PC-3 (cell line): ENCODE measurements at regions not wholly inside any gene's neighbourhood (a gene's known extent, or its start where the extent isn't known, plus 50 kb on each side); places are given as distances from the start of the nearest gene placed in this dataset.
A peak's percentile ranks its signal among the peaks of the same experiment; 100 is the strongest.
"Not testable (repeated sequence)": the region's sequence is repeated elsewhere in the genome, so short reads cannot be mapped to it uniquely, and the experiment has no call there.

Experiments
- ATAC-seq: fragments of 200-7000 bp; cut with Tn5 transposase; 2 replicates; pipeline ENCODE4 v1.9.1; 2020; ENCODE audit warnings: mild to moderate bottlenecking, moderate library complexity
- BruUV-seq: library from RNA; stranded (reverse); fragments of 400-500 nt; replicated peaks from 2 replicates; lab custom pipeline; 2021; lab: Mats Ljungman, UMichigan
- CTCF ChIA-PET: fragments of 300-600 bp; sonication (Branson Sonifier 250); formaldehyde crosslinking; loops from one replicate; lab custom pipeline; 2022; ENCODE audit warnings: antibody characterized with exemption; lab: Charles Lee
- POLR2A ChIA-PET: fragments of 300-600 bp; sonication (Branson Sonifier 250); formaldehyde crosslinking; loops from one replicate; lab custom pipeline; 2022; ENCODE audit warnings: antibody characterized with exemption; ENCODE audit not compliant: unreplicated experiment; lab: Charles Lee
- DNase-seq: peaks from one replicate; pipeline ENCODE4 v3.0.0-alpha.2; 2015
- H2AFZ ChIP-seq: fragments of 300-600 bp; sonication (generic); 2 replicates; pipeline ENCODE4 v1.6.0; 2016; ENCODE audit warnings: antibody characterized with exemption, low read length
- H3F3A ChIP-seq: fragments of 300-600 bp; sonication (generic); one replicate; pipeline ENCODE4 v1.6.0; 2017; ENCODE audit warnings: antibody characterized with exemption, low read length, control low read depth, mild to moderate bottlenecking; ENCODE audit not compliant: unreplicated experiment
- H3K27ac ChIP-seq: fragments of 300-600 bp; sonication (generic); 2 replicates; pipeline ENCODE4 v1.5.1; 2016; ENCODE audit warnings: mild to moderate bottlenecking, low read length
- H3K27me3 ChIP-seq: fragments of 300-600 bp; sonication (generic); 2 replicates; pipeline ENCODE4 v1.6.1; 2016; ENCODE audit warnings: low read length, mixed read lengths
- H3K36me3 ChIP-seq: fragments of 300-600 bp; sonication (generic); 2 replicates; pipeline ENCODE4 v1.6.1; 2016; ENCODE audit warnings: low read depth, mixed run types, low read length, mixed read lengths
- H3K4me1 ChIP-seq: fragments of 300-600 bp; sonication (generic); 2 replicates; pipeline ENCODE4 v1.5.1; 2016; ENCODE audit warnings: low read length; ENCODE audit not compliant: insufficient read depth
- H3K4me2 ChIP-seq: fragments of 300-600 bp; sonication (generic); 2 replicates; pipeline ENCODE4 v1.6.0; 2016; ENCODE audit warnings: low read length
- H3K4me3 ChIP-seq: fragments of 300-600 bp; sonication (generic); 2 replicates; pipeline ENCODE4 v1.5.1; 2016; ENCODE audit warnings: mild to moderate bottlenecking, low read length, mixed read lengths
- H3K79me2 ChIP-seq: fragments of 300-600 bp; sonication (generic); 2 replicates; pipeline ENCODE4 v1.6.1; 2017; ENCODE audit warnings: low read length, mixed read lengths
- H3K9ac ChIP-seq: fragments of 300-600 bp; sonication (generic); 2 replicates; pipeline ENCODE4 v1.6.0; 2016; ENCODE audit warnings: mild to moderate bottlenecking, low read length
- H3K9me2 ChIP-seq: fragments of 300-600 bp; sonication (generic); replicated peaks from 2 replicates; pipeline ENCODE4 v1.6.1; 2016; ENCODE audit warnings: mixed run types, low read length, mixed read lengths
- H3K9me3 ChIP-seq: fragments of 300-600 bp; sonication (generic); 2 replicates; pipeline ENCODE4 v1.6.1; 2016; ENCODE audit warnings: low read length, mixed read lengths
- H4K20me1 ChIP-seq: fragments of 300-600 bp; sonication (generic); 2 replicates; pipeline ENCODE4 v1.6.1; 2016; ENCODE audit warnings: low read length, mixed read lengths
- EZH2 ChIP-seq: fragments of 300-600 bp; sonication (generic); IDR thresholded peaks from one replicate; pipeline ENCODE4 v1.6.1; 2017; ENCODE audit warnings: antibody characterized with exemption, mild to moderate bottlenecking, low read length; ENCODE audit not compliant: unreplicated experiment
- EZH2phosphoT487 ChIP-seq: fragments of 300-600 bp; sonication (generic); IDR thresholded peaks from 2 replicates; pipeline ENCODE4 v1.6.1; 2018; ENCODE audit warnings: mild to moderate bottlenecking, antibody characterized with exemption, low read length, borderline replicate concordance
- intact Hi-C: fragments of 100-400 bp; cut with micrococcal nuclease; formaldehyde crosslinking; loops from 2 replicates; pipeline ENCODE4 v1.9.0; 2023
- TF ChIP-seq, protein P1 (sequence below): fragments of 300-600 bp; sonication (generic); conservative IDR thresholded peaks from 2 replicates; pipeline ENCODE4 v1.5.1; 2017; ENCODE audit warnings: antibody characterized with exemption, low read depth, mild to moderate bottlenecking, low read length

GRCh38 chr7:32765649-32766251 lies 125.8 kb downstream of the KBTBD2 start:
- H3K9me2 ChIP-seq, H3K4me1 ChIP-seq, H3K9me3 ChIP-seq, BruUV-seq, H3K9ac ChIP-seq, H3K79me2 ChIP-seq, H3K27me3 ChIP-seq, H3K4me3 ChIP-seq, H2AFZ ChIP-seq, H3F3A ChIP-seq, H3K27ac ChIP-seq, H4K20me1 ChIP-seq, H3K4me2 ChIP-seq, POLR2A ChIA-PET, H3K36me3 ChIP-seq, ATAC-seq: not testable (repeated sequence)
- intact Hi-C loops, result loop anchor here (1.0 kb wide), 2 partner anchors 285 to 342 kb away; no protein-coding TSS in a partner anchor
- CTCF ChIA-PET, result interaction anchor here (0.6 kb wide), 1 partner anchor 297 kb away, joined by 3 read pairs; the partner anchor contains the start of gene NT5C3A
- peak; percentile 57 for DNase-seq
- TF ChIP-seq, protein P1, sequence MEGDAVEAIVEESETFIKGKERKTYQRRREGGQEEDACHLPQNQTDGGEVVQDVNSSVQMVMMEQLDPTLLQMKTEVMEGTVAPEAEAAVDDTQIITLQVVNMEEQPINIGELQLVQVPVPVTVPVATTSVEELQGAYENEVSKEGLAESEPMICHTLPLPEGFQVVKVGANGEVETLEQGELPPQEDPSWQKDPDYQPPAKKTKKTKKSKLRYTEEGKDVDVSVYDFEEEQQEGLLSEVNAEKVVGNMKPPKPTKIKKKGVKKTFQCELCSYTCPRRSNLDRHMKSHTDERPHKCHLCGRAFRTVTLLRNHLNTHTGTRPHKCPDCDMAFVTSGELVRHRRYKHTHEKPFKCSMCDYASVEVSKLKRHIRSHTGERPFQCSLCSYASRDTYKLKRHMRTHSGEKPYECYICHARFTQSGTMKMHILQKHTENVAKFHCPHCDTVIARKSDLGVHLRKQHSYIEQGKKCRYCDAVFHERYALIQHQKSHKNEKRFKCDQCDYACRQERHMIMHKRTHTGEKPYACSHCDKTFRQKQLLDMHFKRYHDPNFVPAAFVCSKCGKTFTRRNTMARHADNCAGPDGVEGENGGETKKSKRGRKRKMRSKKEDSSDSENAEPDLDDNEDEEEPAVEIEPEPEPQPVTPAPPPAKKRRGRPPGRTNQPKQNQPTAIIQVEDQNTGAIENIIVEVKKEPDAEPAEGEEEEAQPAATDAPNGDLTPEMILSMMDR, result peak; percentile 55; the same call in 1 of the 2 replicates

GRCh38 chr7:32765185-32765584 lies 126.4 kb downstream of the KBTBD2 start:
- H3F3A ChIP-seq, result no peaks in the 10 kb centered on the region
- ATAC-seq (no peak), DNase-seq (no peak)
- no peaks in the 10 kb centered on the region for H3K36me3 ChIP-seq
- H3K4me3 ChIP-seq, result no peak overlapping the region
- no peaks in the 10 kb centered on the region for H3K9me3 ChIP-seq
- TF ChIP-seq, protein P1, result no peak
- TF ChIP-seq EZH2, result no peak
- intact Hi-C loops, result loop anchor here (1.0 kb wide), 2 partner anchors 285 to 342 kb away; no protein-coding TSS in a partner anchor
- no peaks in the 10 kb centered on the region for H3K9me2 ChIP-seq
- H3K9ac ChIP-seq, result no peak overlapping the region
- ChIA-PET CTCF (interaction anchor here (0.6 kb wide), 1 partner anchor 297 kb away, joined by 3 read pairs; the partner anchor contains the start of gene NT5C3A), POLR2A (no interaction called here)
- no peaks in the 10 kb centered on the region for H4K20me1 ChIP-seq
- H3K4me2 ChIP-seq, result no peak overlapping the region
- H3K79me2 ChIP-seq, result no peaks in the 10 kb centered on the region
- no peaks in the 10 kb centered on the region for H3K27me3 ChIP-seq
- no TSS peak for BruUV-seq
- no peaks in the 10 kb centered on the region for H3K4me1 ChIP-seq
- H3K27ac ChIP-seq, result no peak overlapping the region
- no peak overlapping the region for H2AFZ ChIP-seq

GRCh38 chr7:32762925-32763293 lies 128.7 kb downstream of the KBTBD2 start:
- Histone ChIP-seq H4K20me1 (no peaks in the 10 kb centered on the region), H3F3A (no peaks in the 10 kb centered on the region), H3K9ac (no peak overlapping the region), H3K9me3 (no peaks in the 10 kb centered on the region), H2AFZ (no peak overlapping the region), H3K27me3 (no peaks in the 10 kb centered on the region), H3K36me3 (no peaks in the 10 kb centered on the region), H3K9me2 (no peaks in the 10 kb centered on the region), H3K79me2 (no peaks in the 10 kb centered on the region), H3K4me2 (no peak overlapping the region), H3K4me1 (no peaks in the 10 kb centered on the region), H3K27ac (no peak overlapping the region), H3K4me3 (no peak overlapping the region)
- no TSS peak for BruUV-seq
- ChIA-PET POLR2A (no interaction called here), CTCF (no interaction called here)
- ATAC-seq, result no peak
- TF ChIP-seq, protein P1, result no peak
- TF ChIP-seq EZH2, result no peak
- no peak for TF ChIP-seq EZH2phosphoT487
- intact Hi-C loops, result no loop called here
- DNase-seq, result no peak

GRCh38 chr7:32762206-32762924 lies 129.2 kb downstream of the KBTBD2 start:
- H2AFZ ChIP-seq, H3F3A ChIP-seq, H3K36me3 ChIP-seq, H3K79me2 ChIP-seq, H3K27me3 ChIP-seq, H3K27ac ChIP-seq, POLR2A ChIA-PET, H3K4me3 ChIP-seq, ATAC-seq, BruUV-seq, H3K4me1 ChIP-seq, H3K9me3 ChIP-seq, H3K4me2 ChIP-seq, H3K9ac ChIP-seq, CTCF ChIA-PET, H3K9me2 ChIP-seq, DNase-seq, H4K20me1 ChIP-seq, intact Hi-C loops: not testable (repeated sequence)
